ENCODE measurements at regions not wholly inside any gene's neighbourhood (a gene's known extent, or its start where the extent isn't known, plus 50 kb on each side); places are given as distances from the start of the nearest gene placed in this dataset.

DNA sequence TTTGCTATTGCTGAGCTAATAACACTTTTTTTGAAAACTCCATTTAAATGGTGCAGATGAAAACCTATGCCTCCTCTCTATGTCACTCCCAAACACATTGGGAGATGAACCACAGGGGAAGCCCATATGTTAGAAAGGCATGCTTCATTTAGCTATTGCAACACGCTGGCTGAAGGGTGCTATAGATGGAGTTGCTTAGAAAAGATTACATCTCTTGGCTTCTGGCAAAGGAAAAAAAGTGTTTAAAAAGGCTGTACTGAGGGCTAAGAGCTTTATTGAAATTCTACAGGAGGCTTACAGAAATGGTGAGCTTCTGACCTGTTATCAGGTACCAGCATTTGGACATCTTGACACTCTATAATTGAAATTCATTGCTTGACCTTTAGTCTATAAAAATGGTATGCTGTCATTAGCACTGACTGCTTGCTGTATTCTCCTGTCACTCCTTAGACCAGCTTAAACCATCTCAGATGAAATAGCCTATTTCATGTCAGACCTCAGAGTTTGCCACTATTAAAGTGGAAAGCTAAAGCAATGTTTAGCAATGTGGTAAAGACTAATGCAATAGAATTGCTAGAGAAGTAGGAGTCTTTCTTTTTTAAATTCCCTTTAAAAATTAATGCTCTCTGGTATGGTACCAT lies 503.9 kb downstream of the CDH11 start:
- H3K27me3 ChIP-seq (ENCODE audit: control insufficient read depth, insufficient read depth, low read length), result no peaks in the 10 kb centered on the region
- no peak overlapping the region for H3K27ac ChIP-seq (ENCODE audit: low read length)
- CTCF ChIA-PET, result no interaction called here
- H3K36me3 ChIP-seq (ENCODE audit: control insufficient read depth, insufficient read depth, low read length), result no peaks in the 10 kb centered on the region
- no peak for ATAC-seq
- BruUV-seq (replicated peaks), result no TSS peak
- POLR2A ChIA-PET, result no interaction called here
- no peak for DNase-seq (ENCODE audit: low read depth, low spot score)
- no peaks in the 10 kb centered on the region for H3K4me1 ChIP-seq (ENCODE audit: control insufficient read depth, insufficient read depth, low read length)
- intact Hi-C loops (cut with micrococcal nuclease; ENCODE audit: unreplicated experiment) (no loop called here), in situ Hi-C loops (cut with HindIII; ENCODE audit: low pct_unique_long_range_greater_than_20kb, low sequenced_read_pairs) (no loop called here)
- TF ChIP-seq TCF7L2 (IDR thresholded peaks at IDR 0.05; ENCODE audit: low read depth, low read length) (no peak), POLR2AphosphoS5 (IDR thresholded peaks at IDR 0.05; ENCODE audit: low read depth, low read length) (no peak), SIN3A (IDR thresholded peaks at IDR 0.05; ENCODE audit: borderline replicate concordance, insufficient read depth, low read depth, low read length) (no peak)
- TF ChIP-seq, protein P1, sequence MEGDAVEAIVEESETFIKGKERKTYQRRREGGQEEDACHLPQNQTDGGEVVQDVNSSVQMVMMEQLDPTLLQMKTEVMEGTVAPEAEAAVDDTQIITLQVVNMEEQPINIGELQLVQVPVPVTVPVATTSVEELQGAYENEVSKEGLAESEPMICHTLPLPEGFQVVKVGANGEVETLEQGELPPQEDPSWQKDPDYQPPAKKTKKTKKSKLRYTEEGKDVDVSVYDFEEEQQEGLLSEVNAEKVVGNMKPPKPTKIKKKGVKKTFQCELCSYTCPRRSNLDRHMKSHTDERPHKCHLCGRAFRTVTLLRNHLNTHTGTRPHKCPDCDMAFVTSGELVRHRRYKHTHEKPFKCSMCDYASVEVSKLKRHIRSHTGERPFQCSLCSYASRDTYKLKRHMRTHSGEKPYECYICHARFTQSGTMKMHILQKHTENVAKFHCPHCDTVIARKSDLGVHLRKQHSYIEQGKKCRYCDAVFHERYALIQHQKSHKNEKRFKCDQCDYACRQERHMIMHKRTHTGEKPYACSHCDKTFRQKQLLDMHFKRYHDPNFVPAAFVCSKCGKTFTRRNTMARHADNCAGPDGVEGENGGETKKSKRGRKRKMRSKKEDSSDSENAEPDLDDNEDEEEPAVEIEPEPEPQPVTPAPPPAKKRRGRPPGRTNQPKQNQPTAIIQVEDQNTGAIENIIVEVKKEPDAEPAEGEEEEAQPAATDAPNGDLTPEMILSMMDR (IDR thresholded peaks at IDR 0.05), result no peak
- TF ChIP-seq, protein P2, sequence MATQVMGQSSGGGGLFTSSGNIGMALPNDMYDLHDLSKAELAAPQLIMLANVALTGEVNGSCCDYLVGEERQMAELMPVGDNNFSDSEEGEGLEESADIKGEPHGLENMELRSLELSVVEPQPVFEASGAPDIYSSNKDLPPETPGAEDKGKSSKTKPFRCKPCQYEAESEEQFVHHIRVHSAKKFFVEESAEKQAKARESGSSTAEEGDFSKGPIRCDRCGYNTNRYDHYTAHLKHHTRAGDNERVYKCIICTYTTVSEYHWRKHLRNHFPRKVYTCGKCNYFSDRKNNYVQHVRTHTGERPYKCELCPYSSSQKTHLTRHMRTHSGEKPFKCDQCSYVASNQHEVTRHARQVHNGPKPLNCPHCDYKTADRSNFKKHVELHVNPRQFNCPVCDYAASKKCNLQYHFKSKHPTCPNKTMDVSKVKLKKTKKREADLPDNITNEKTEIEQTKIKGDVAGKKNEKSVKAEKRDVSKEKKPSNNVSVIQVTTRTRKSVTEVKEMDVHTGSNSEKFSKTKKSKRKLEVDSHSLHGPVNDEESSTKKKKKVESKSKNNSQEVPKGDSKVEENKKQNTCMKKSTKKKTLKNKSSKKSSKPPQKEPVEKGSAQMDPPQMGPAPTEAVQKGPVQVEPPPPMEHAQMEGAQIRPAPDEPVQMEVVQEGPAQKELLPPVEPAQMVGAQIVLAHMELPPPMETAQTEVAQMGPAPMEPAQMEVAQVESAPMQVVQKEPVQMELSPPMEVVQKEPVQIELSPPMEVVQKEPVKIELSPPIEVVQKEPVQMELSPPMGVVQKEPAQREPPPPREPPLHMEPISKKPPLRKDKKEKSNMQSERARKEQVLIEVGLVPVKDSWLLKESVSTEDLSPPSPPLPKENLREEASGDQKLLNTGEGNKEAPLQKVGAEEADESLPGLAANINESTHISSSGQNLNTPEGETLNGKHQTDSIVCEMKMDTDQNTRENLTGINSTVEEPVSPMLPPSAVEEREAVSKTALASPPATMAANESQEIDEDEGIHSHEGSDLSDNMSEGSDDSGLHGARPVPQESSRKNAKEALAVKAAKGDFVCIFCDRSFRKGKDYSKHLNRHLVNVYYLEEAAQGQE (IDR thresholded peaks at IDR 0.05; ENCODE audit: insufficient read depth in 1 of 2, low read depth in 2 of 2, low read length in 1 of 2), result no peak
- H3K4me3 ChIP-seq (ENCODE audit: low read depth in 2 of 2, low read length in 2 of 2), result no peak overlapping the region
- no peaks in the 10 kb centered on the region for H3K9me3 ChIP-seq (ENCODE audit: control insufficient read depth, insufficient read depth, low read depth, low read length)

DNA sequence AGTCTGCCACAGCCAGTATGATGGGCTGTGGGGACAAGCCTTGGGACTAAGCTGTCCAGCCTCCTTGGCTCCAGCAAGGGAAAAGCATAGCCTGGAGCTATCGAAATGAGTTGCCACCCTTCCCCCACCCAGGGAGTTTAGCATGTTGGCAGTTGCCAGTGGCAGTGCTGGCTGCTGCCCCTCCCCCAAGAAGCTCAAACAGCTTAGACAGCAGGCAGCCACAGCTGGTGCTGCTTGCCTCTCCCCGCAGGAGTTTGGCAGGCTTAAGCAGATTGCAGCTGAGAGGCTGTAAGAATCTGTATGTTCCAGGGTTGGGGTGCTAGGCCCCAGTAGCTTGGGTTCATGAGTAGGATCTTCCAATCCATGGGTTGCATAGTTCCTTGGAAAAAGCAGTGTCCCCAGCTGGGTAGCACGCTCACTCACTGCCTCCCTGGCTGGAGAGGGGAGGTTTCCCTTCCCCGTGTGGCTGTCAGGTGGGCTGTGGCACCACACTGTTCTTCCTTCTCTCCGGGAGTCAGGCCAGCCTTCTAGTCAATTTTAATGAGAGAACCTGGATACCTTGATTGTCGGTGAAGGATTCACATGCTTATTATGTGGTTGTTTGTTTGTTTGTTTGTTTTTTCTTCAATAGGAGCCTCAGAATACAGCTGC lies 506.1 kb downstream of the CDH11 start:
- DNase-seq (ENCODE audit: low read depth, low spot score) (no peak), ATAC-seq (no peak)
- CTCF ChIA-PET, result no interaction called here
- in situ Hi-C loops (cut with HindIII; ENCODE audit: low pct_unique_long_range_greater_than_20kb, low sequenced_read_pairs), result no loop called here
- TF ChIP-seq POLR2AphosphoS5 (IDR thresholded peaks at IDR 0.05; ENCODE audit: low read depth, low read length), result no peak
- TF ChIP-seq, protein P2 (IDR thresholded peaks at IDR 0.05; ENCODE audit: insufficient read depth in 1 of 2, low read depth in 2 of 2, low read length in 1 of 2), result no peak
- TF ChIP-seq TCF7L2 (IDR thresholded peaks at IDR 0.05; ENCODE audit: low read depth, low read length), result no peak
- TF ChIP-seq SIN3A (IDR thresholded peaks at IDR 0.05; ENCODE audit: borderline replicate concordance, insufficient read depth, low read depth, low read length), result no peak
- TF ChIP-seq, protein P1 (IDR thresholded peaks at IDR 0.05), result no peak
- POLR2A ChIA-PET, result no interaction called here
- H3K27ac ChIP-seq (ENCODE audit: low read length), result no peak overlapping the region
- BruUV-seq (replicated peaks), result no TSS peak
- no peaks in the 10 kb centered on the region for H3K4me1 ChIP-seq (ENCODE audit: control insufficient read depth, insufficient read depth, low read length)
- no peak overlapping the region for H3K4me3 ChIP-seq (ENCODE audit: low read depth in 2 of 2, low read length in 2 of 2)
- intact Hi-C loops (cut with micrococcal nuclease; ENCODE audit: unreplicated experiment), result no loop called here
- no peaks in the 10 kb centered on the region for H3K36me3 ChIP-seq (ENCODE audit: control insufficient read depth, insufficient read depth, low read length)
- H3K9me3 ChIP-seq (ENCODE audit: control insufficient read depth, insufficient read depth, low read depth, low read length), result no peaks in the 10 kb centered on the region
- H3K27me3 ChIP-seq (ENCODE audit: control insufficient read depth, insufficient read depth, low read length), result no peaks in the 10 kb centered on the region
